Suprapubic skin (tissue), 4 donors: ENCODE measurements at regions not wholly inside any gene's neighbourhood (a gene's known extent, or its start where the extent isn't known, plus 50 kb on each side); places are given as distances from the start of the nearest gene placed in this dataset.

ENCODE experiments used
- POLR2A ChIP-seq, 2 donors: fragments of 450-650 bp; IDR thresholded peaks; one replicate each; pipeline ENCODE4 v1.6.1; 2017; ENCODE audit warnings: antibody characterized with exemption in 2 of 2, mild to moderate bottlenecking in 2 of 2, moderate library complexity in 2 of 2
- POLR2AphosphoS5 ChIP-seq, 3 donors: sonication (generic); formaldehyde crosslinking; IDR thresholded peaks; one replicate each; pipeline ENCODE4 v1.6.1; 2017; ENCODE audit warnings: antibody characterized with exemption in 3 of 3
- TF ChIP-seq, protein P1 (sequence below), 2 donors: fragments of 200-600 bp in 1 of 2; fragments of 450-650 bp in 1 of 2; sonication (generic) in 1 of 2; IDR thresholded peaks; one replicate each; pipeline ENCODE4 v1.5.1; 2016 to 2019; ENCODE audit warnings: antibody characterized with exemption in 2 of 2, mild to moderate bottlenecking in 1 of 2, moderate library complexity in 1 of 2

DNA sequence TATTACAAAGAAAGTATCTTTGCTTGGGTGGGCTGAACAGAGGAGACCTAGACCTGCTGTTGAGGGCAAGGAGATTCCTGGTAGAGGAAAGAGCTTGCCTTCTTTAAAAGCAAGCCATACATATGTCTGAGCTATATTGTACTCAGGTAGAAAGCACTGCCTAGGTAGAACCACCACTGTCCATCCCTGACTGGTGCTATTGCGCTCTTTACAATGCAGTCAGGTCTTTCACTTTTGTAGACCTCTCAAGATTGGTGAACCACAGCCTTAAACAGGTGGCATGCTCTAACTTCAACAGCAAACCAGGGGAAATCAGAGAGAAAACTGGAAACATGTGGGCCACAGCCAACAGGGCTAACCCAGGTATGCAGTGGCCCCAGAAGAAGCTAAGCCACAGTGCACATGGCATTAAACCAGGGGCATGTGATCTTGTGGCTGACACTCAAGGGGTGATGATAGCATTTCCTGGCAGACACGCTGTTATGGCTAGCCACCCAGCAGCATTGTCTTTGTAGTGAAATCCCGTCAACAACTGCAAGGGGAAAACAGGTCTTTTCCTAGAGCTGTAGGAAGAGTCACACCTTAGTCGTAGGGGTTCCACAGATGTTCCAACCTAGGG lies 253.9 kb upstream of the PCSK5 start:
- no peak for TF ChIP-seq POLR2A (IDR thresholded peaks at IDR 0.05)
- TF ChIP-seq, protein P1, sequence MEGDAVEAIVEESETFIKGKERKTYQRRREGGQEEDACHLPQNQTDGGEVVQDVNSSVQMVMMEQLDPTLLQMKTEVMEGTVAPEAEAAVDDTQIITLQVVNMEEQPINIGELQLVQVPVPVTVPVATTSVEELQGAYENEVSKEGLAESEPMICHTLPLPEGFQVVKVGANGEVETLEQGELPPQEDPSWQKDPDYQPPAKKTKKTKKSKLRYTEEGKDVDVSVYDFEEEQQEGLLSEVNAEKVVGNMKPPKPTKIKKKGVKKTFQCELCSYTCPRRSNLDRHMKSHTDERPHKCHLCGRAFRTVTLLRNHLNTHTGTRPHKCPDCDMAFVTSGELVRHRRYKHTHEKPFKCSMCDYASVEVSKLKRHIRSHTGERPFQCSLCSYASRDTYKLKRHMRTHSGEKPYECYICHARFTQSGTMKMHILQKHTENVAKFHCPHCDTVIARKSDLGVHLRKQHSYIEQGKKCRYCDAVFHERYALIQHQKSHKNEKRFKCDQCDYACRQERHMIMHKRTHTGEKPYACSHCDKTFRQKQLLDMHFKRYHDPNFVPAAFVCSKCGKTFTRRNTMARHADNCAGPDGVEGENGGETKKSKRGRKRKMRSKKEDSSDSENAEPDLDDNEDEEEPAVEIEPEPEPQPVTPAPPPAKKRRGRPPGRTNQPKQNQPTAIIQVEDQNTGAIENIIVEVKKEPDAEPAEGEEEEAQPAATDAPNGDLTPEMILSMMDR (IDR thresholded peaks at IDR 0.05), result no peak
- no peak for TF ChIP-seq POLR2AphosphoS5 (IDR thresholded peaks at IDR 0.05)
